GM12865 (cell line): ENCODE measurements at regions not wholly inside any gene's neighbourhood (a gene's known extent, or its start where the extent isn't known, plus 50 kb on each side); places are given as distances from the start of the nearest gene placed in this dataset.

Source experiments
- DNase-seq: peaks from one replicate; pipeline ENCODE4 v3.0.0; 2010; ENCODE audit warnings: low read depth
- H3K4me3 ChIP-seq: 2 replicates; pipeline ENCODE4 v1.5.1; 2011; ENCODE audit warnings: mild to moderate bottlenecking, low read depth, low read length, control low read depth
- TF ChIP-seq, protein P1 (sequence below): IDR thresholded peaks from 2 replicates; pipeline ENCODE4 v1.5.1; 2011; ENCODE audit warnings: low read length, control low read depth, low read depth, inconsistent platforms; ENCODE audit not compliant: insufficient read depth; ENCODE audit errors: missing control alignments

DNA sequence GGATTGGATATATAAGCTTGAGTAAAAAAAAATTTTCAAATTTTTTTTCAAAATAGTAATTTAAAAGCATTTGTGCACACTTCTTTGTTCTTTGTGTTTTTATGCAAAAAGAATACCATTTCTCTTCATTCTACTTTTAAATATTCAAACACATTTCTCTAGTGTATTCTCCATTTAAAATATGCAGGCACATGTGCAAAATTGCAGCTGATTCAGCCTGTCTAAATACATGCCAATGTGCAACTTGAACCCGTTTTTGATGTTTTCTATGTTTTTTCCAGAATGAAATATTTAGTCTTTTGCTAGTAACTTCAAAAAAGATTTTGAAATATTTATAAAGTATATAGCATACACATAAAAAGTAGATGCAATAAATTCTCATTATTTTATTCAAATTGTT, 411.8 kb downstream of the MMUT start:
- no peak for DNase-seq
- TF ChIP-seq, protein P1, sequence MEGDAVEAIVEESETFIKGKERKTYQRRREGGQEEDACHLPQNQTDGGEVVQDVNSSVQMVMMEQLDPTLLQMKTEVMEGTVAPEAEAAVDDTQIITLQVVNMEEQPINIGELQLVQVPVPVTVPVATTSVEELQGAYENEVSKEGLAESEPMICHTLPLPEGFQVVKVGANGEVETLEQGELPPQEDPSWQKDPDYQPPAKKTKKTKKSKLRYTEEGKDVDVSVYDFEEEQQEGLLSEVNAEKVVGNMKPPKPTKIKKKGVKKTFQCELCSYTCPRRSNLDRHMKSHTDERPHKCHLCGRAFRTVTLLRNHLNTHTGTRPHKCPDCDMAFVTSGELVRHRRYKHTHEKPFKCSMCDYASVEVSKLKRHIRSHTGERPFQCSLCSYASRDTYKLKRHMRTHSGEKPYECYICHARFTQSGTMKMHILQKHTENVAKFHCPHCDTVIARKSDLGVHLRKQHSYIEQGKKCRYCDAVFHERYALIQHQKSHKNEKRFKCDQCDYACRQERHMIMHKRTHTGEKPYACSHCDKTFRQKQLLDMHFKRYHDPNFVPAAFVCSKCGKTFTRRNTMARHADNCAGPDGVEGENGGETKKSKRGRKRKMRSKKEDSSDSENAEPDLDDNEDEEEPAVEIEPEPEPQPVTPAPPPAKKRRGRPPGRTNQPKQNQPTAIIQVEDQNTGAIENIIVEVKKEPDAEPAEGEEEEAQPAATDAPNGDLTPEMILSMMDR = no peak
- no peak overlapping the region for H3K4me3 ChIP-seq

DNA sequence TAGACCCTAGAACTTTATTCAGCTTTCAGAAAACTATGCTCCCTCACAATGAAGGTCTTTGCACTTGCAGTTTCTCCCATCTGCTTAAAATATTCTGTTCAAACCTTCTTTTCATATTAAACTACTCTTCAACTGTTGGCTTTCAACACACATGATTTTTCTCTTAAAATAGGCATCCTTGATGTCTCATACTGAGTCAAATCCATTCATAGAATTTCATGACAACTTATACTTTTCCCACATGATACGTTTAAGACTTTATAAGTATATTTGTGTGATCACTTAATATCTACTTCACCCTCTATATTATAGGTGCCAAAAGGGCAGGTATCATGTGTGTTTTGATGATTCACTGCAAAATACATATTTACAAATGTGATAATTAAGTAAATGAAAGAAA, 412.5 kb downstream of the MMUT start:
- no peak for DNase-seq
- no peak overlapping the region for H3K4me3 ChIP-seq
- TF ChIP-seq, protein P1 = no peak

DNA sequence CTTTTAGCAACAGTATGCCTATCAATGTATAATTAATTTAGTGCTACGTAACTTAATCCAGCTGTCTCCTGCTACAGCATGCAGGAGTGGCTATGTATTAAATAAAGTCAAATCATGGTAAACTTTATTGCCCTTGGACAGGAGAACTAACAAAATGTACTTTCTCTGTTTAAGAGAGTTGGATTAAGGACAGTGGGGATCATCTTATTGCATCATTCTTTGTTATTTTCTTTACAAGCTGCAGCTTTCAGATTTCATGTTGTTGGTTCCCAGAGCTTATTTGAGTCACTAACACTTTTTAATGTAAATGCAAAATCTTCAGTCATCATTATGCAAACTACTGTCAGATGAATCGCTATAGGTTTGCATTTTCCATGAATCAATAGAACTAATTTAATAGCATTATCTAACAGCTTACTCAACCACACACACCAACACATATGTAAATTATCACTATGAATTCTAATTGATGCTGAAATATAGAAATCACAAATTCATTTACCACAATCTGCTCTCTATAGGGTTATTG, 424.7 kb downstream of the MMUT start:
- H3K4me3 ChIP-seq = no peak overlapping the region
- TF ChIP-seq, protein P1 = no peak
- no peak for DNase-seq

DNA sequence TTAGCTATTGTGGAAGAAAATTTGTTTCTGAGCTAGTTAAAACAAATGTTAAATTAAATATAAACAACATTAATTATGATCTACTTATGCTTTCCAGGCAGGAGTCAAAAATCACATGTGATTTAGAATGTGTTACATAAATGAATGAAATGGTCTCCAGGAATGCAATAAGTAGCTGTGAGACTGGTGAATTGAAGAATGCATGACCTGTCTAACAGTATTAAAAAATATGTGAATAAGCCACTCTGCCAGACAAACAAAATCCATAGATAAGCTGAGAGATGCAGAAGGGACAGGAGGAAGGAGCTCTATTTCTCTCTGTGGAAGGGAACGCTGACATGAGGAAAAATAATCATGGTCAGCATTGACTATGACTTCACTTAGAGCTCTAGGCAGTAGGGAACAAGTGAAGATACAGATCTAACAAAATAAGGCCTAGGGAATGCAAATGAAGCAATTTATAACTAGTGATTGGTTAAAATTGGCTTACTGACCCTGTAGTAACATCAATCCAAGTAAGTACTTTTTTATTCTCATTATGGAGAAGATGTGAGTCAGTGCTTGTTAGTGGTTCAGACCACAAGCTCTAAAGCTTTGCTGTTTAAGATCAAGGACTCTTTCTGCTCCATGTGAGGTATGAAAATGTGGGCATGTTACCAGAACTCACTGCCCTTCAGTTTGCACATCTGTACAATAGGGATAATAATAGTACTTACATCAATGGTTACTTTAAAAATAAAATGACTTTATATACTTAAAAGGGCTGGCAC, 432.6 kb downstream of the MMUT start:
- no peak for DNase-seq
- H3K4me3 ChIP-seq = no peak overlapping the region
- TF ChIP-seq, protein P1 = no peak

DNA sequence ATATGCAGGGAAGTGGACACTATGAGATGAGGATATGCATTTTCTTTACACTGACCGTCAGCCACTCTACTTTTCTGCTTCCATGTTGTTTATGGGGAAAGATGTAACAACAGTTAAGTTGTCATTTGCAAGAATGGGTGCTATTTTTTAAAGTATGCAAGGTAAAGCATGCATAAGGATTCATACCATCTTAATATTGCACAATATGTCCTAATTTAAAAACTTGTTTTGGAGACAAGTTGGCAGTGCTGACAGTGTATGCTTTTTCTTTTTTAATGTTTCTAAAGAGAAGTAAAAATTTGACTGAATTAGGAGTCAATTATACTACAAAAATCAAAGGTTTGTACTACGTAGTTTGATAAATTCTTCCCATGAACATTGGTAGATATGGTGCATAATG, 435.4 kb downstream of the MMUT start:
- no peak for DNase-seq
- no peak overlapping the region for H3K4me3 ChIP-seq
- TF ChIP-seq, protein P1 = no peak

DNA sequence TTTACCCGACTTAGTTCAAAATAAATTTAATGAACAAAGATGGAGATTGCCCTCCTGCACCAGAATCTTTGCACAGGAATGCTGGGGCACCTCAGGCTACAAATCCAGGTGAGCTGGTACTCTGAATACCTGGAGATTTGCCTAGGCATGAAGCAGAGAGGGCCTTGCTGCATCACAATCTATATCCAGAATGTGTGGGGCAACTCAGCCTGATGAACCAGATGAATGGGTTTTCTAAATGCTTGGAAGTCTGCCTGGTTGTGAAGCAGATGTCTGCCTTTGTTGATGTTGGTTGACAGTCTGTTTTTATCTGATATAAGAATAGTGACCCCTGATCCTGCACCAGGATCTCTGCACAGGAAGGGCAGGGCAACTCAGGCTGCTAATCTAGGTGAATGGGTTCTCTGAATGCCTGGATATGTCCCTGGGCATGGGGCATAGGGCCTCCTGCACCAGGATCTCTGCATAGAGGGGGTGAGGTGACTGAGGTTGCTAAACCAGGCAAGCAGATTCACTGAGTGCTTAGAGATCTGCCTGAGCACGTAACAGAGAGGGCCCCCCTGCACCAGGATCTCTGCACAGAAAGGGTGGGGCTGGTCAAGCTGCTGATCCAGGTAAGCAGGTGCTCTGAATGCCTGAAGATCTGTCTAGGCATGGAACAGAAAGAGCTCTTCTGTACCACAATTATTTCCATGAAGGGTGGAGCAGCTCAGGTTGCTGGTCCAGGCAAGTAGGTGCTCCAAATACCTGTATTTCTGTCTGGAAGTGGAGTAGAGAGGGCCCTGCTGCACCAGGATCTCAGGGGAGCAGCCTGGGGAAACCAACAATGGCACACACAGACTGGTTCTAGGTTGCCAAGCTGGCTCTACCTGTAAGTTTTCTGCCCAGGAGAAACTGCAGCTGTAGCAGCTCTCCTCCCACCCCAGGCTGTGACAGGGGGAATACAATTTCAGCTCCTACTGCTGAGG, 437.5 kb downstream of the MMUT start:
- TF ChIP-seq, protein P1 = no peak
- H3K4me3 ChIP-seq = no peak overlapping the region
- DNase-seq = no peak
